Embryonic facial prominence (tissue), 1 donor: ENCODE measurements at regions not wholly inside any gene's neighbourhood (a gene's known extent, or its start where the extent isn't known, plus 50 kb on each side); places are given as distances from the start of the nearest gene placed in this dataset.

Source experiments
- DNase-seq: peaks from one replicate; pipeline ENCODE4 v3.0.0-alpha.2; 2016; ENCODE audit errors: extremely low spot score

- no peak for DNase-seq
Observed at GRCh38 chr16:64165368-64165767, 956.5 kb downstream of the CDH11 start.

DNA sequence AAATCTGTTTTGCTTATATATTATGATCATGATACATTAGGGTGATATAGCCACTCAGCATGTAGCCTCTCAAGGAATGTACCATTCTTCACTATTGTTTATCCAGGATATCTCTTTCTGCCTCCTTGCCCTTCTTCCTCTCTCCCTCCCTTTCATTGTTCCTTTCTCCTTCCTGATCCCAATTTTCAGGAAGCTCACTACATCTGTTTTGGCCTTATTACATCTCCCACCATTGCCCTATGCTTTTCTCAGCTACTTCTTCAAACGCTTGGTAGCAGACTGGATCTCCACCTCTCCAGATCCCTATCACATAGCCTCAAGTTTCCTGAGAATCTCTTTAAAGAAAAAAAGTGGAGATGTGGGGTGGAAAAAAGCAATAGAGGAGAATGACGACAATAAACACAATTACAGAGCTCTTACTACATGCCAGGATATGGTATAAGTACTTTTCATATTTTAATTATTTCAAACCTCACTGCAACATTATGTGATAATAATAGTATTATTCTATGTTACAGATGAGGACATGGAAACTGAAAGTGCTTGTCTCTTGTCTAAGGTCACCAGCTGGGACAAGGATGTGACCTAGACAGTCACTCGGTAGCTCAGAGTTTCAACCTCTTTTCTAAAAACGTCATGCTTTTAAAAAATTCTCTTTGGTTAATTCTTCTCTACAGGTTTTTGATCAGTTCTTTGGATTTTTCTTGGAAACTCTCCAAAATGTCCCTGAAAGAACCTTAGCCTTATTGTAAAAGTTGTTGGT is 959.1 kb downstream of the CDH11 start:
- no peak for DNase-seq

- DNase-seq = no peak
Observed at GRCh38 chr16:64159976-64160375, 961.9 kb downstream of the CDH11 start.

DNA sequence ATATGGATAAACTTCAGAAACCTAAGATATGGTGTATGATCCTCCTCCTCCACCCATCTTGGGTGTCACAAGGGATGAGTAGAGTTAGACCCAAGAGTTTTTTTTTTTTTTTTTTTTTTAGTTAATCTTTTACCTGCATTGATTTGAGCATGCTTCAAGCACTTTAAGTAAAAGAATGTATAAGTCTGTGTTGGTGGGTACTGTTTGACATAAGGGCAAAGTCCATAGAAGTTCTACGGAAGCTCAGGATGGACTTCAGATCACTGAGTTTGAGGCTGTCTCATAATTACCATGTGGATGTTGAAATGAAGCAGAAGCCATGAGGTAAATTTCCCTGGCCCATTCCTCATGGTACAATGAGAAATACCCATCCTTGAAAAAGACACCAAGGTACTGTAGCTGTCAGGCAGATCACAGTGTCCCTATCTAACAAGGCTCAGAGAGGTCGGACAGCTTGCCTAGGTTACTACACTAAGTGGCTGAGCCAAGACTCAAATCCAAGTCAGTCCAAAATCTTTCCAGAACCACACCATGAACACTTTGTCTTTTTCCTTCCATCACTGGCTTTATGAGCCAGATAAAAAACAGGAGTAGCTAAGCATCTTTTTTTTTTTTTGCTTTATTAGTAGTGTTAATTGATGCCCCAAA is 962.8 kb downstream of the CDH11 start:
- no peak for DNase-seq

DNA sequence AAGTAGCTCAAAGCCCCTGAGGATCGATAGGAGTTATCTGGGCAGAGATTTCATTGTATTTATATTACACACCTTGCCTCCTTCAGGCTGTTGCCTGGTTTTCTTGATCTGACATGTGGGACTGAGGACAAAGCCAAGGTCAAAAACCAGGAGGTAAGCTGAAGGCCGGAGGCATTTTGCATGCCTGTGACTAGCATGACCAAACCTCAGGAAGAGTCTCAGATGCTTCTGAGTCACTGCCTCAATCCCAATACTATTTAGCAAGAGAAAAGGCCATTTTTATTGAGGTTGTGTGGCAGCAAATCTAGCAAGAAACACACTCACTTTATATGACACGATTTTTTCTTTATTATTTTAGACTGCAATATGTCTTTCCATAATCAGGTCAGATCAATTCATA is 968.1 kb downstream of the CDH11 start:
- DNase-seq = no peak

DNA sequence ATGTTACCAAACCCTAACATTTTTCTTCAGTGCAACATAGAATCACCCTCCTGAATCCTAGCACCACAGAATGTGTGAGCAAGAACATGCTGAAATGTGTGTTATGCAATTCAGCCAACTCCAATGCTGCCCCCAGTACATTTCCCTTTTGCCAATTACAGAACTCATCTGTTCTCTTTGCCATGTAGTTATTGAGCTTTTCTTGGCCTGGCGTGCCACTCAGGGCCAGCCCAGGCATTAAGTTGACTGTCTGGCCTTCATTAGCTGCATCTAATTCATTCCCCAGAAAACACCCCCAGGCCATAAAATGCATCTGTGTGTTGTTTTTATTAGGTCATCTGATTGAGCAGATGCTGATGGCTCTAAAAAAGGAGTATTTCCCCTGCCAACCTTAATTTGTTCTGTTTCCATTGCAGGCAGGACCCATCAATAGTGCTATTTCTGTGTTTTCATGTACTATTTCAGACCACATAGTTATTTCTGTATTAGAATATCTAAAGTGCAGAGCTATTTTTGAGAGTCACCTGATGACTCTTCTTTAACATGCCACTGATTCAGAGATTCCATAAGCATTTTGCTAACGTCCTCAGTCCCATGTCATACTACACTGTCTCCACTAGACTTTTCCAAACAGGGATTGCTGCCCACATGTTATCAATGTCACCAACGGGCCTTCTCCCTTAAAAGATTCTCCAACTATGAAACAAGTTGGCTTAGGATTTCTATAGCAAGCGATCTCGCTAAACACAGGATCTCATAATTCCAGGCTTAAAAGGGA is 969.7 kb downstream of the CDH11 start:
- no peak for DNase-seq

DNA sequence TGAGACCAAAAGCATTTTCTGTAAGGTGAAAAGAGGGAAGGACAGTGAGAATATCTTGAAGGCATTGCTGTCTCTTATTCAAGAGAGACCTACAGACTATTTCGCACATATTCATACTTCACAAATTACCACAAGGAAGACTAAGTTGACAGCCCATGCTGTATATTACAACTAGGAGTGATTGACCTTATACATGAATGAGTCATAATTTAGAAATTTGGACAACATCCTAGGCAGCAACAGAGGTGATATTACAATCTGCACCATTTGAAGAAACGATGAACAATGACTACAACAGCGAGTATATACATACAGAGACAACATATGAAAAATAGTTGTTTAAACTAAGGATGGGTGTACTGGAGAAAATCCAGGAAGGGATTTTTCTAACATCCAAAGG is 971.7 kb downstream of the CDH11 start:
- DNase-seq = no peak

- no peak for DNase-seq
Observed at GRCh38 chr16:64149756-64150155, 972.1 kb downstream of the CDH11 start.

GRCh38 chr16:64148356-64148755 is 973.5 kb downstream of the CDH11 start:
- no peak for DNase-seq

GRCh38 chr16:64147941-64148340 is 973.9 kb downstream of the CDH11 start:
- DNase-seq = no peak

GRCh38 chr16:64144617-64145016 is 977.2 kb downstream of the CDH11 start:
- no peak for DNase-seq

- no peak for DNase-seq
Observed at GRCh38 chr16:64138621-64139020, 983.2 kb downstream of the CDH11 start.

DNA sequence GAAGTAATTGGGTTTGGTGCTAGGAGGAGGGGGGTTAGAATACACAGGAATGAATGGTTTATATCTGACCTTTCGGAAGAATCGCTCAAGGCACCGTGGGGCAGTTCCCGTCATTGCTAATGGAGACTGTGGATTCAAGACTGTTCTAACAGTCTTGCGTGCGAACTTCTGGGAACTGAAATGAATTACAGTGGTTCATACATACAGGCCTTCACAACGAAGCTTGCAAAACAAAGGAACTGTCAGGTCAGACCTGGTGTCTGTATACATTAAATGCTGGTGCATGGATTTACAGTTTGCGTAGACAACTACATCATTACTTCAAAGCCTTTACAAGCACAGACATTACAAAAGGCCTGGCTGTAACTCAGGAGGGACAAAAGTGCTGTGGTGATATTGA is 983.9 kb downstream of the CDH11 start:
- no peak for DNase-seq

GRCh38 chr16:64136743-64137142 is 985.1 kb downstream of the CDH11 start:
- DNase-seq = no peak

DNA sequence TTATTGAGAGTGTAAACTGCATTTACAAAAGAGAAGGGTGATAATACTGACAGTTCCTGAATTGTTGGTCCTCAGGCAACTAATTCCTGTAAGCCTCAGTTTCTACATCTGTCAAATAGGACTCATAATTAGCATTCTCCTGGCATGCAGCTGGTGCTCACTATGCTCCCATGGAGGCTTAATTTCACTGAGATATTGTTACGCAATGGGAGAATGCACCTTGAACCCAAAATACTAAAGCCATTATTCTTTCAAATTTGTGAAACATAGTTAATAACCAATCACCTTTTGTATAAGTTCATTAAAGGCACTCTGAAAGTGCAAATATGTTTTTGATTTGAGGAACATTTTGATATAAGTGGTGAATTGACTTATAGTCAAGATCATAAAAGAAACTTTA is 985.5 kb downstream of the CDH11 start:
- DNase-seq = no peak

DNA sequence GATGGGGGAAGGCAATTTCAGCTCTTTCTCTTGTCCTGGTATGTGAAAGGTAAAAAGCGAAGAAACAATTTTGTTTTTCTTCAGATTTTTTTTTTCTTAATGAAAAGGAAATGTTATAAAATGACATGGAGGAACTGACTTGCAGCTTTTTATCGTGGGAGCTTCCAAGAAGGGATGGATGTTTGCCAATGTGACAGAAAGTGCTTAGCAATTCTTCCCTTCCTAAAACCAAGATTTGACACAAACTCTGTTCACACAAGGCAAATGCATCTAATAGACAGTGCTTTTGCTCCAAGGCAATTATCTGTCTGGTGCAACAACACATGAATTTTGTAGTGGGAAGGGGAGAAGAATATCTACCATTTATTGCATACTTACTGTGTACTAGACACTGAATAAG is 988.5 kb downstream of the CDH11 start:
- no peak for DNase-seq

GRCh38 chr16:64132759-64133361 is 989.0 kb downstream of the CDH11 start:
- no peak for DNase-seq

DNA sequence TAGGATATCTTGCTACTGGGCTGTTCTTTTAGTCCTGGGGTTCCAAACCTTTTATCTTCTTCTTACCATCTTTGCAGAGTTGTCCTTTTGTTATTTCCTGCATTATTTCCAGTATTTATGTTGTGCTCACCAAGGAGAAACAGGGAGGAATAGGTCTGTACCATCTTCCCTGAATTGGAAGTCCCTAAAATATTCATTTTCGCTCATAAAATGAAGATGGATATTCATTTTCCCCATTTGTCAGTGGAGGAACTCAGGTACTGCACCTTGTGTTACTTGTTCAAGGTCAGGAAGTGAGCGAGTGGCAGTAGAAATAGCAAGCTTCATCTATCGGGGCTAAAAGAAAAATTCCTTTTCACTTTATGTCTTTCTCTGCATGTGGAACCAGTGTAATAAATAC is 989.7 kb downstream of the CDH11 start:
- DNase-seq = no peak

DNA sequence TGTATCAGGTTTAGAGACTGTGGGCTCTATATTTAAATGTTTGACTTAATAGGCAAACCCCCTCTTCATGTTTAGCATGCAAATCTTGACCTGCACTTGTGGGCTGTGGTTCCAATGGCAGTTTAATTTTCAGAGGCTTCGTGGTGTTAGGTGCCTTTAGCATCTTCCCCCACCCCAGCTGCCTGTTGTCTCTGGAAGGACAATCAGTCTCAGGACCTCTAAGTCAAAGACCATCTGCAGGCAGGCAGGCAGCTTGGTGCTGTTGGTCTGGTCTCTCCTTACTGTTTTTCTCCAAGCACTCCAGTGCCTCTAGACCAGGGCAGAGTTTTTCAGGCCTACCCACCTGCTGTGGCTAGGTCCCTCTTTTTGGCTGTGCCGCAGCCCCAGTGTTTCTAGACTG is 990.4 kb downstream of the CDH11 start:
- no peak for DNase-seq

DNA sequence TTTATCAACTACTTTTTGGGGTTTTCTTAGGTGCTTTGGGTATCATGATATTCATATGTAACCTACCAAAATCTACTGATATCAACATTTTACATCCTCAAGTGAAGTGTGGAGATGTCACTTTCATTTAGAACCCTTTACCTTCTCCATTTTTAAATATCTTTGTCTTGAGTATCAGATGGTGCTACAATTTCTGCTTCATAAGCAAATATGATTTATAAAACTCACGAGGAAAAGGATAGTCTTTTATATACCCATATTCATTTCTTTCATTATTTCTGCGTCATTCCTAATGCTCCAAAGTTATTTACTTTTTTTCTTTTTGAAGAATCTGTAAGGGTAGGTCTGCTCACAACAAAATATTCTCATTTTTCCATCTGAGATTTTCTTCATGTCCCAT is 991.7 kb downstream of the CDH11 start:
- DNase-seq = no peak

DNA sequence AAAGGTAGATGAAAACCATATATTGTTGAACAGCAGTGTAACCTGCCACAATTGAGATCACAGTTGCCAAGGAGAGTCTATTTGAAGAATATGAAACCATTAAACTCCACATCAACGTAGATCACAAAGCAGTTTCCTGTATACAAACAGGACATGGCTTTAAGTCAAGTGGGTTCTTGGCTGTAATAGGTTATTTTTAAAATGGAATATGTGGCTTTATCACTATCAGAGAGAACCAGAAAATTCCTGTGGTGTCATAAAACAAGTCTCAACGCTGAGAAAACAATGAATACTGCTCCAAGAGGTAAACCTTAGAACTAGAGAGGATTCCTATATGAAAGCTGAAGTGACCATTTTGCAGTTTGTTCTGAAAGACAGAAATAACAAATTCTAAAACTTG is 999.7 kb downstream of the CDH11 start:
- DNase-seq = no peak

GRCh38 chr16:64121473-64121872 is 1000.4 kb downstream of the CDH11 start:
- DNase-seq = no peak
